Caco-2 (cell line): ENCODE measurements at regions not wholly inside any gene's neighbourhood (a gene's known extent, or its start where the extent isn't known, plus 50 kb on each side); places are given as distances from the start of the nearest gene placed in this dataset.

Experiments
- BruUV-seq: library from RNA; stranded (reverse); fragments of 400-500 nt; replicated peaks from 2 replicates; lab custom pipeline; 2021; lab: Mats Ljungman, UMichigan
- CTCF ChIA-PET: fragments of 300-600 bp; sonication (Branson Sonifier 250); formaldehyde crosslinking; loops from one replicate; lab custom pipeline; 2022; ENCODE audit warnings: antibody characterized with exemption; lab: Charles Lee
- POLR2A ChIA-PET: fragments of 300-600 bp; sonication (Branson Sonifier 250); formaldehyde crosslinking; loops from one replicate; lab custom pipeline; 2022; ENCODE audit warnings: antibody characterized with exemption; lab: Charles Lee
- DNase-seq, 2 experiments: peaks; one replicate each; pipeline versions ENCODE4 v3.0.0 to v3.0.0-alpha.2; 2020 to 2022
- H3K27me3 ChIP-seq: replicated peaks from 2 replicates; pipeline ENCODE4 v1.6.0; 2011; ENCODE audit warnings: low read length; ENCODE audit not compliant: control insufficient read depth, insufficient read depth
- H3K36me3 ChIP-seq: 2 replicates; pipeline ENCODE4 v1.5.1; 2011; ENCODE audit warnings: low read length; ENCODE audit not compliant: control insufficient read depth, insufficient read depth
- H3K4me1 ChIP-seq: fragments of 250-450 bp; sonication (Bioruptor Pico); 2 replicates; pipeline ENCODE4 v1.5.1; 2020; ENCODE audit warnings: mild to moderate bottlenecking
- H3K4me3 ChIP-seq: 2 replicates; pipeline ENCODE4 v1.5.1; 2011; ENCODE audit warnings: low read depth, mild to moderate bottlenecking, control low read depth, low read length
- H3K9me3 ChIP-seq: fragments of 250-450 bp; sonication (Bioruptor Pico); 2 replicates; pipeline ENCODE4 v1.5.1; 2020; ENCODE audit warnings: mild to moderate bottlenecking, moderate library complexity
- H3K27ac Mint-ChIP-seq: one replicate; pipeline ENCODE4 v1.8.0; 2022; ENCODE audit warnings: mixed read lengths; ENCODE audit not compliant: unreplicated experiment
- H3K27me3 Mint-ChIP-seq: one replicate; pipeline ENCODE4 v1.8.0; 2022; ENCODE audit warnings: mixed read lengths; ENCODE audit not compliant: insufficient read depth, unreplicated experiment
- H3K36me3 Mint-ChIP-seq: one replicate; pipeline ENCODE4 v1.8.0; 2022; ENCODE audit warnings: mild to moderate bottlenecking, mixed read lengths; ENCODE audit not compliant: insufficient read depth, unreplicated experiment
- H3K4me1 Mint-ChIP-seq: one replicate; pipeline ENCODE4 v1.8.0; 2022; ENCODE audit warnings: low read depth, mixed read lengths; ENCODE audit not compliant: unreplicated experiment
- H3K4me3 Mint-ChIP-seq: one replicate; pipeline ENCODE4 v1.8.0; 2022; ENCODE audit warnings: mild to moderate bottlenecking, moderate library complexity, mixed read lengths; ENCODE audit not compliant: unreplicated experiment
- H3K9me3 Mint-ChIP-seq: one replicate; pipeline ENCODE4 v1.8.0; 2022; ENCODE audit warnings: mixed read lengths; ENCODE audit not compliant: unreplicated experiment
- CTCF ChIP-seq, 2 experiments: fragments of 200-600 bp in 1 of 2; IDR thresholded peaks; 1 replicate in 1 of 2; 2 replicates in 1 of 2; pipeline versions ENCODE4 v1.5.1 to v1.8.0; 2011 to 2022; ENCODE audit warnings: antibody characterized with exemption in 1 of 2, control low read depth in 1 of 2, inconsistent platforms in 1 of 2, low read depth in 1 of 2, low read length in 1 of 2, mild to moderate bottlenecking in 1 of 2, moderate library complexity in 1 of 2; ENCODE audit not compliant: insufficient read depth in 1 of 2, severe bottlenecking in 1 of 2, unreplicated experiment in 1 of 2
- intact Hi-C: fragments of 100-400 bp; cut with micrococcal nuclease; formaldehyde crosslinking; loops from one replicate; pipeline ENCODE4 v1.10.0; 2022; ENCODE audit not compliant: unreplicated experiment

- H3K36me3 Mint-ChIP-seq: no peaks in the 10 kb centered on the region
- no peaks in the 10 kb centered on the region for H3K4me1 ChIP-seq
- no peak for DNase-seq
- no peaks in the 10 kb centered on the region for H3K27me3 ChIP-seq
- H3K9me3 Mint-ChIP-seq: no peaks in the 10 kb centered on the region
- H3K9me3 ChIP-seq: no peaks in the 10 kb centered on the region
- H3K4me3 Mint-ChIP-seq: no peak overlapping the region
- no peak for TF ChIP-seq CTCF (IDR thresholded peaks at IDR 0.05; ENCODE audit: insufficient read depth in 1 of 2, low read depth in 1 of 2, low read length in 1 of 2, severe bottlenecking in 1 of 2, unreplicated experiment in 1 of 2)
- H3K4me1 Mint-ChIP-seq: no peaks in the 10 kb centered on the region
- H3K36me3 ChIP-seq: no peaks in the 10 kb centered on the region
- peaks cover 19% of the 10 kb centered on the region for H3K27me3 Mint-ChIP-seq
- POLR2A ChIA-PET: no interaction called here
- CTCF ChIA-PET: no interaction called here
- intact Hi-C loops: no loop called here
- no peak overlapping the region for H3K4me3 ChIP-seq
- BruUV-seq: no TSS peak
- H3K27ac Mint-ChIP-seq: no peak overlapping the region
Measured at GRCh38 chr1:220327106-220327505, 54.9 kb upstream of the RAB3GAP2 start.

- BruUV-seq: no TSS peak
- no peaks in the 10 kb centered on the region for H3K4me1 ChIP-seq
- H3K36me3 ChIP-seq: no peaks in the 10 kb centered on the region
- H3K4me1 Mint-ChIP-seq: no peaks in the 10 kb centered on the region
- TF ChIP-seq CTCF (IDR thresholded peaks at IDR 0.05; ENCODE audit: insufficient read depth in 1 of 2, low read depth in 1 of 2, low read length in 1 of 2, severe bottlenecking in 1 of 2, unreplicated experiment in 1 of 2): no peak
- no peaks in the 10 kb centered on the region for H3K36me3 Mint-ChIP-seq
- H3K9me3 Mint-ChIP-seq: no peaks in the 10 kb centered on the region
- intact Hi-C loops: no loop called here
- no peak overlapping the region for H3K4me3 ChIP-seq
- no peak overlapping the region for H3K4me3 Mint-ChIP-seq
- no peak overlapping the region for H3K27ac Mint-ChIP-seq
- POLR2A ChIA-PET: no interaction called here
- no peaks in the 10 kb centered on the region for H3K27me3 ChIP-seq
- CTCF ChIA-PET: no interaction called here
- peaks cover 20% of the 10 kb centered on the region for H3K27me3 Mint-ChIP-seq
- DNase-seq: no peak
- no peaks in the 10 kb centered on the region for H3K9me3 ChIP-seq
Measured at GRCh38 chr1:220326578-220326977, 54.3 kb upstream of the RAB3GAP2 start.

- no peaks in the 10 kb centered on the region for H3K4me1 Mint-ChIP-seq
- no peaks in the 10 kb centered on the region for H3K9me3 ChIP-seq
- H3K4me3 ChIP-seq: no peak overlapping the region
- no peaks in the 10 kb centered on the region for H3K4me1 ChIP-seq
- no peaks in the 10 kb centered on the region for H3K9me3 Mint-ChIP-seq
- no TSS peak for BruUV-seq
- no peak for DNase-seq
- intact Hi-C loops: no loop called here
- no peak overlapping the region for H3K4me3 Mint-ChIP-seq
- H3K36me3 ChIP-seq: no peaks in the 10 kb centered on the region
- no peak overlapping the region for H3K27ac Mint-ChIP-seq
- ChIA-PET CTCF (no interaction called here), POLR2A (no interaction called here)
- no peak for TF ChIP-seq CTCF (IDR thresholded peaks at IDR 0.05; ENCODE audit: insufficient read depth in 1 of 2, low read depth in 1 of 2, low read length in 1 of 2, severe bottlenecking in 1 of 2, unreplicated experiment in 1 of 2)
- no peaks in the 10 kb centered on the region for H3K36me3 Mint-ChIP-seq
- H3K27me3 ChIP-seq: no peaks in the 10 kb centered on the region
- H3K27me3 Mint-ChIP-seq: peaks cover 24% of the 10 kb centered on the region
Measured at GRCh38 chr1:220325306-220325995, 53.2 kb upstream of the RAB3GAP2 start.
